Gastrocnemius medialis (tissue), 4 donors: ENCODE measurements at regions not wholly inside any gene's neighbourhood (a gene's known extent, or its start where the extent isn't known, plus 50 kb on each side); places are given as distances from the start of the nearest gene placed in this dataset.

Experiments used
- CTCF ChIP-seq, 5 experiments: fragments of 450-650 bp in 3 of 5; fragments of 200-600 bp in 2 of 5; sonication (generic) in 2 of 5; IDR thresholded peaks in 4 of 5; conservative IDR thresholded peaks in 1 of 5; 1 replicate in 4 of 5; 2 replicates in 1 of 5; pipeline ENCODE4 v1.5.1; 2016 to 2019; ENCODE audit warnings: antibody characterized with exemption in 5 of 5, mild to moderate bottlenecking in 3 of 5, moderate library complexity in 3 of 5
- POLR2A ChIP-seq, 2 donors: fragments of 450-650 bp; IDR thresholded peaks; one replicate each; pipeline ENCODE4 v1.6.1; 2017; ENCODE audit warnings: antibody characterized with exemption in 2 of 2, mild to moderate bottlenecking in 2 of 2, moderate library complexity in 2 of 2

GRCh38 chr13:81109026-81109425 lies 768.1 kb upstream of the SPRY2 start:
- TF ChIP-seq CTCF (IDR thresholded peaks at IDR 0.05 in 4 of 5, conservative IDR thresholded peaks at IDR 0.05 in 1 of 5) (no peak), POLR2A (IDR thresholded peaks at IDR 0.05) (no peak)
